Stimulated activated CD4-positive, alpha-beta T cell treated with anti-CD3 and anti-CD28 coated beads, Interleukin-15, amount 100 ng/mL, for 48 hours (primary cell): ENCODE measurements at regions not wholly inside any gene's neighbourhood (a gene's known extent, or its start where the extent isn't known, plus 50 kb on each side); places are given as distances from the start of the nearest gene placed in this dataset.
"Not testable (repeated sequence)": the region's sequence is repeated elsewhere in the genome, so short reads cannot be mapped to it uniquely, and the experiment has no call there.

Source experiments
- DNase-seq, 2 donors: peaks; one replicate each; pipeline ENCODE4 v3.0.0-alpha.2; 2020; ENCODE audit warnings: low read depth in 2 of 2

DNA sequence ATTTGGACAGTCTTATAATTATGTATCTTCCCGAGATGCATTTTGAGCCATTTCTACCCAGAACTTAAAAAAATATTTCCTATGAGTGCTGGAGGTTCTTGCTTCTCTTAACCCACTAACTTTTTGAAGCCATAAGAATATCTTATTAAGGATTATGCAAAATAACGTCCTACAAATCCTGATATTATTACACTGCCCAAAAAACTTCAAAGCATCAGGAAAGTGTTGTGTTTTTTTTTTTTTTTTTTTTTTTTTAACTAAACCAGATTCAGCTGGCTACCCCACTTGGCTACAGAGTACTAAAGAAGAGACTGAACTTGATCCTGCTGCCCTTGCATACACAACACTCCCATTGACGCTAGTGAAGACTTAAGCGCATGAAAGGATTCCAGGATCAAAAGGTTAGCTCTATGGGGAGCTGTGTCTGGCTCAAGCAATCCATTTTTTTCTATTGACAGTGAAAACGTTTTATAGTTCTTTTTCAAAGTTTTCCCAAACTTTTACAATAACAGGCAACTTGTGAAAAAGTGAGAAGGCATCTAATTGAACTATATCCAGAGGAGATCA is 141.4 kb downstream of the KCNRG start:
- no peak for DNase-seq

DNA sequence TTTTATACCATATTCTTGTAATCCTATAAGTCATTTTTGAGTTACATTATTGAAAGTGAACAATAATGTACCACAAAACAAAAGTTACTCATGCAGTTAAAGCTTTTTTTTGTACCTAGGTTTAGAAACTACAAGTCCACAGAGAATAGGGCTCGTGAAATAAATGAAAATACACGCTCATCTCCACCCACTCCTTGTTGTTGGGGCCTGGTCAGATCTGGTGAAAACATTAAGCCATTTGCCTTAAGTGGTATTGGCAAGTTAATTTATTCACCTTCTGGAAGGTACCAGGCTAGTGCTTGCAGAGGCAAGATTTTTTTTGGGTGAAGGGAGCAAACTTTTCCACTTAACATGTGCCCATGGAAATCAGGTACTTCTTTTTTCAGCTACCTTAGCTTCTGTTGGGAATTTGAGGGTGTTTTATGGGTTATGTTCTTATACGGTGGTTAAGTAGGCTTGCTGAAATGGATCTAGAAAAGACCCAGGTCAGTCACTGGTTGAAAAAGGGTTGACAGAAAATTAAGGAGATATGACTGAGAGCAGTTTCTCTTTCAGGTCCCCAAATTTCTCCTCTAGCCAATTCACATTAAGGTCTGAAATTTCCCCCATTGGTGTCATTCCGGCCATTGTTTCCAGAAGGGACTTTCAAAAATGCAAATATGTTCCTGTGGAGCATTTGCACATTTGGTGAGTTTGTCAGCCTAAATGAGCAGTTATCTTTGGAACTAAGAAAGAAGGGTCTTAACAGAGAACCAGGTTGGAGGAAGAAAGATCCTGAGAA is 143.3 kb downstream of the KCNRG start:
- DNase-seq = no peak

DNA sequence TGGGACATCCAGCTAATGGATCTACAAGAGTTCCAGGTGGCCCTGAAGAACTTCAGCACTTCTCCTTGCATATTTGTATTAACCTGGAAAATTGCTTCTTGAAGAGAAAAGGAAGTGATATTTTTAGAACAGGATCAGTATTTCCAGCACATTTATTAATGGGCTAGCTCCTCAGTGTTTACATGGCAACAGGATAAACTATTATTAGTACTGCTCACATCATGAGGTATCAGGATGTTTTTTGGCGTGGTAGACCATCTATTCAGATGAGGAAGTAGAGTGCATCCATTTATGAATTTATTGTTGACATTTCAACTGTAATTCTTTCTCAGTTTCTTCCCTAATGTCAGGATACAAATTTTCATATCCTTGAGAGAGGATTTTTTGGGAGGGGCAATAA is 144.4 kb downstream of the KCNRG start:
- DNase-seq = no peak

DNA sequence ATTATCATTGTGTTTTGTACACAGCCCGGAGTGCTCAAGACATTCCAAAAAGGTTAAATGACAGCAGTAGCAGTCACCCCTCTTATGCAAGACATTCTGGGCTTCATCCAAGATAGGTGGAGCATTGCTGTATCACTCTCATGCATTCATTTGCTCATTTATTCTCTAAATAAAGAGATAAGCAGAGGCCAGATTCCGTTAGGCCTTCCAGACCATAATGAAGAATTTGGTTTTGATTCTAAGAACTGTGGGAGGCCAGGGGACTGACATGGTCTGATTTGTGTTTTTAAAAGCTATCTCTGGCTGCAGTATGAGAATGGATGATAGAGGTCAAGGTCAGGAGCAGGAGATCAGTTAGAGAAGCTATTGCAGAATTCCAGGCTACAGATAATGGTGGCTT is 145.8 kb downstream of the KCNRG start:
- no peak for DNase-seq

DNA sequence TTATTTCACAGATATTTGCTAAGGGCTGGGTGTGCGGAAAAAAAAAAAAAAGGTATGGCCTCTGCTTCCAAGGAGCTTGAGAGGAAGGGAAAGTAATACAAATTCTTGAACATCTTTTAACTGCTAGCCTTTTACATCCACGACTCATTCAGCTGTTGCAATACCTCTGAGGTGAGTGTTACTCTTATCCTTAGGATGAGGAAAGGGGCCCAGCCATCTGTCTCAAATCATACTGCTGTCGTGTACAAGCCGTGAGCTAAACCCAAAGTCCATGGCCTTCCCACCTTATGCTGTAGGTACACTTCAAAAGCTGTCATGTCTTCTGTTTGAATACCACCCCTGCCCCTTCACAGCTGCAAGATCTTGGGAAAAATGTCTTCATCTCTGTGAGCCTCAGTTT is 146.8 kb downstream of the KCNRG start:
- DNase-seq = no peak

DNA sequence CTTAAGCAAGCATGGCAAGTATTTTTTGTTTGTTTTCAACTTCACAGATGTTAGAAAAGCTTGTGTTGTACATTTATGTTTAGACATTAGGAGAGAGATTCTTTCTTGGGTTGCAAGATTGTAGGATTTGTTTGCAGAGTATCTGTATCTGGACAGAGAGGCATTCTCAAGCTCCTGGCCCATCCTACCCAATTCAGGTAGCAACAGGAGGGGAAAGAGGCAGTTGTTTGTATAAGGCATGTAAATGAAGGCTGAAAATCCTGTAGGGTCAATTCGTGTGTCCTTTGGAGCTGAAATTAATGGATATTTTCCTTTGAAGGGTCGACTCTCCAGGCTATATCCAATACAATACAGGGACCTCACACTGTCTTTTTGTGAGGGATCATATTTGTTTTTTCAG is 147.3 kb downstream of the KCNRG start:
- no peak for DNase-seq

DNA sequence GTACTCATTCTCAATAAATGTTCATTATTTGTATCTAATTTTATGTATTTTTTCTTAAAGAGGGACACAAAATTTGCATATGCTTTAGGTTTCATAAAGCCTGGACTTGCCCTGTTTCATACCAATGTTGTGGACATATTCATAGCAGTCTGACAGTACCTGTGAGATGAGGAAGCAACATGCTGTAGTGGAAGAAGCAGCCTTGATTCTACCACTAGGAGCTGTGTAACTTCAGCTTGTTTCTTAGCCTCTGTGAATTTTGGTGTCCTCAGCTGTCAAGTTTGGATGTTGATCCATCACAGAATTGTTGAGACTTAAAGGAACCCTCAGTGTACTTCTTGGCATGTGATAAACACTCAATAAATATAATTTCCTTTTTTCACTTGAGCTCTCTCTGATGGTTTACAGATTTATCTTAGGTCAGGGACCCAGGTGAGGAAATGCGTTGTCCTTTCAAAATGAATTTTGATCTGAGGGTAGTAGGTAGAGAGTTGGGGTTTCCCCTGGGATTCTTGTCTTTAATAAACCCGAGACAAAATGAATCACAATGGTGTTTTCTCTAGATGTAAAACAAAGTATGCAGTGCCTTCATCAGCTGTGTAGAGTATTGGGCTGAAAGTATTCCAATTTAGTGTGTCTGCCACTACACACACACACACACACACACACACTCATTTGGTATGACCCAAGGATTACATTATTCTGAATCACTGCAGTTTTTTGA is 152.1 kb downstream of the KCNRG start:
- DNase-seq = no peak

DNA sequence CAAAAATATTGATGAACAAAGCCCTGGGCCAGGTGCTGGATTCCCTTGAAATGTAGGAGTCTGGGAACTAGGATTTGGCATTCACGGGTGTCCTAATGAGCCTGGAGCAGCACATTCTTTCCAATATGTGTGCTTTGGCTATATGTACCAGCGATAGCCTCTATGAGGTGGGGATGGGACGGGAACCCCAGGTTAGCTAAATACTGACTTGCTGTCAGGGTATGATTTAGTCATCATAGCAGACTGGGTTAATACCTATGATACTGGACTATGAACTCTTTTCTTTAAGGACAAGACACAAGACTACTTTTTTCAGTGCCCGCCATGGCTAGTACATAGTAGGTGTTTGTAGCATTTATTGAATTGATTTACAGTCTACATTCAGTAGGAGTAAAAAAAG is 152.7 kb downstream of the KCNRG start:
- no peak for DNase-seq

DNA sequence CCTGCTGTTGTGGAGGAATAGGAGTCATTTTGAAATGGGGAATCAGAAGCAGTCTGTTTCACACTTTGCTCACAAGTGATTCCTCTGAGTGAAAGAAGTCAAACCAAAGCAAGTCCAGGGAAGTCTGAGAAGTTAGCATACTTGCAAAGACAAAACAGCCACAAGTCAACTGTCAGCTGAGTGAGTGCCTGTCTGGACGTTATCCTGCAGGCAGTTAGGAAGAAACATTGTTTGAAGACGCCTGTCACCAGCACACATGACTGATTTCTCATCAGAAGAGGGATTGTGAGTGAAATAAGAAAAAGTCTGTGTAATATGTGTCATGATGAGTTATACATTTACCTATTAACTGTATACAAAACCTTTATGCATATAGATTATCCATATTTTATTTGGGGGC is 153.5 kb downstream of the KCNRG start:
- no peak for DNase-seq

DNA sequence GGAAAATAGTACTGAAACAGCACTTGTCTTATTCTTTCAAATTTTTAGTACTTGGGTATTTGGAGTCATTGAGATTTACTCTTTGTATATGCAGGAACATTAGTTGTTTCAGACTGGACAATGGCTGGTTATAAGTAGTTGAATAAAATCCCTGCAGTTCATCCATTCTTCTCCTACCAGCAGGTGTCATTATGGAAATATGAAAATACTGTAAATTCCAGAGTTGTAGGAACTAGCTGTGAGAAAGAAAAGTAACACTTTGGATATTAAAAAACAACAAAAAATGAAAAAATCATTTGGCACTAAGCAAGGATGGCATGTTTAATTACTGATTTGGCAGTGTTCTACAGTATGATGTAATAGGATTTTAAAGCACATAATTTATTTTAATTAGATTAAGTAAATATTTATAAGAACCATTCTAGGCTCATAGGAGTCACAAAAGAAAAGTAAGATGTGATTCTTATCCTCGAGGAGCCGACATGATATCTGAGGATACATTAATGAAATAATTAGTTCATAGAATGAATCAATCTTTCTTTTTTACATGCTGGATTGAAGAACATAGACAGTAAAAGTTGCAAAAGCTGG is 155.3 kb downstream of the KCNRG start:
- no peak for DNase-seq

DNA sequence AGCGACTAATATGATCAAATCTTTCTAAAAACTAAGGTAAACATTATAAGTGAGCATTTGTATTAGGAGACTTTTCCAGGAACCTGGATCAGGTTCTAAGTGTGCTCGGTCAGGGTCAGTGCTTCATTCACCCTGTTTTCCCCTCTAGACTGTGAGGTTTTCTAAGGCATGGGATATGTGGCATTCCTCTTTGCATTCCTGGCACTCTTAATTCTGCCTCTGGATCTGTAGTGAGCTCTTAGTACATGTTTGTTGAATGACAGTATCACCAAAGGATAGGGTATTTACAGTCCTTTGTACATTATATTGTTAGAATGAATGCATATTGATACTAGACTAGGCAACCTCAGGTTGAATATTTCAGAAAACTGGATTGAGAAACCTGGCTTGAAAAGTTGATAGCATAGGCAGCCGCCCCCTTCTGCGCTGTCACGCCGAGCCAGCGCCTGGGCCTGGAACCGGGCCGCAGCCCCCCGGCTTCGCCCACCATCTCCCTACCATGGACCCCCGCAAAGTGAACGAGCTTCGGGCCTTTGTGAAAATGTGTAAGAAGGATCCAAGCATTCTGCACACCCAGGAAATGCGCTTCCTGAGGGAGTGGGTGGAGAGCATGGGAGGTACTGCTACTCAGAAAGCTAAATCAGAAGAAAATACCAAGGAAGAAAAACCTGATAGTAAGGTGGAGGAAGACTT is 156.5 kb downstream of the KCNRG start:
- no peak for DNase-seq

DNA sequence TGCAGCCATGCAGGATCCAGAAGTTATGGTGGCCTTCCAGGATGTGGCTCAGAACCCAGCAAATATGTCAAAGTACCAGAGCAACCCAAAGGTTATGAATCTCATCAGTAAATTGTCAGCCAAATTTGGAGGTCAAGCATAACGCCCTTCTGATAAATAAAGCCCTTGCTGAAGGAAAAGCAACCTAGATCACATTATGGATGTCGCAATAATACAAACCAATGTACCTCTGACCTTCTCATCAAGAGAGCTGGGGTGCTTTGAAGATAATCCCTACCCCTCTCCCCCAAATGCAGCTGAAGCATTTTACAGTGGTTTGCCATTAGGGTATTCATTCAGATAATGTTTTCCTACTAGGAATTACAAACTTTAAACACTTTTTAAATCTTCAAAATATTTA is 157.8 kb downstream of the KCNRG start:
- not testable (repeated sequence) for DNase-seq

DNA sequence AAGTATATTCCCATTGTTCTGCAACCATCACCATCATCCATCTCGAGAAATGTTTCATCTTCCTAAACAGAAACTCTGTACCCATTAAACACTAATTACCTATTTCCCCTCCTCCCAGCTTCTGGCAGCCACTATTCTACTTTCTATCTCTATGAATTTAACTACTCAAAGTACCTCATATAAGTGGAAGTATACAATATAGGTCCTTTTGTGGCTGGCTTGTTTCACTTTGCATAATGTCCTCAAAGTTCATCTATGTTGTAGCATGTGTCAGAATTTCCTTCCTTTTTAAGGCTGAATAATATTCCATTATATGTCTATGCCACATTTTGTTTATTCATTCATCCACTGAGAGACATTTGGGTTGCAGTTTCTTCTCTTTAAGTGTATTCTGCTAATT is 159.4 kb downstream of the KCNRG start:
- no peak for DNase-seq

DNA sequence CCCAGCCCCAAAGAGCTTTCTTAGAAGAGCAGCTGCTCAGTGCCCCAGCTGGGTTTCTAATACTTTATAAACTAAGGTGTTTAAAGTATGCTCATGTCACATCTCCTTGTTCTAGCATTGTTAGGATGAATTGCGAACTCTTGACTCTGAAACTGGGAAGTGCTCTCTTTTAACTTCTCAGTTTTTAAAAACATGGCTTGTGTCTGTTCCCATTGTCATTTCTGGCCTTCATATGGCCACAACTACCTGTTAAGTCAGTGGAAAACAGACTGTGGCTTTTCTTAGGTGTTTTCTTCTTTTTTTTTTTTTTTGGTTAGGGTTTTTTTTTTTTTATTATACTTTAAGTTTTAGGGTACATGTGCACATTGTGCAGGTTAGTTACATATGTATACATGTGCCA is 164.7 kb downstream of the KCNRG start:
- DNase-seq = no peak

DNA sequence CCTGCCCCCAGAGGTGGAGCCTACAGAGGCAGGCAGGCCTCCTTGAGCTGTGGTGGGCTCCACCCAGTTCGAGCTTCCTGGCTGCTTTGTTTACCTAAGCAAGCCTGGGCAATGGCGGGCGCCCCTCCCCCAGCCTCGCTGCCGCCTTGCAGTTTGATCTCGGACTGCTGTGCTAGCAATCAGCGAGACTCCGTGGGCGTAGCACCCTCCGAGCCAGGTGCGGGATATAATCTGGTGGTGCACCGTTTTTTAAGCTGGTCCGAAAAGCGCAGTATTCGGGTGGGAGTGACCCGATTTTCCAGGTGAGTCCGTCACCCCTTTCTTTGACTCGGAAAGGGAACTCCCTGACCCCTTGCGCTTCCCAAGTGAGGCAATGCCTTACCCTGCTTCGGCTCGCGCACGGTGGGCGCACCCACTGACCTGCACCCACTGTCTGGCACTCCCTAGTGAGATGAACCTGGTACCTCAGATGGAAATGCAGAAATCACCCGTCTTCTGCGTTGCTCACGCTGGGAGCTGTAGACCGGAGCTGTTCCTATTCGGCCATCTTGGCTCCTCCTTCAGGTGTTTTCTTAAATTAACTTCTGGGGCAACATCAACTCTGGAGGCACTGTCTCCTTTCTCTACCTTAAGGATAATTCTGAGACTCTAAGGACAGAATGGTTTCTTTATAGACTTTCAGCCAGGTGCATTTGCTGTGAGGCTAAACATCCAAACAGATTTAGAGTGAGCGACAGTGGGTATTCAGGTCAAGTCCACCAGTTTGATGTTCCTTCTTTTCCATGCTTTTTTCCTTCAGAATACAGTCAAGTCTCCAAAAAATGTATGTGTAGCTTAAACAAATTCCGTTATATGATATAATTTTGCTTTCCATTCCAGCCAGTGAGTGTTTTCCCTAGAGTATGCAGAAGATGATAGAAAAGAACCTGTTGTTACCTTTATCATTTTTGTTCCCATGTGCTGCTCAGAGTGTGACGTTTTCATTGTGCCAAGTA is 170.8 kb downstream of the KCNRG start:
- DNase-seq = not testable (repeated sequence)

DNA sequence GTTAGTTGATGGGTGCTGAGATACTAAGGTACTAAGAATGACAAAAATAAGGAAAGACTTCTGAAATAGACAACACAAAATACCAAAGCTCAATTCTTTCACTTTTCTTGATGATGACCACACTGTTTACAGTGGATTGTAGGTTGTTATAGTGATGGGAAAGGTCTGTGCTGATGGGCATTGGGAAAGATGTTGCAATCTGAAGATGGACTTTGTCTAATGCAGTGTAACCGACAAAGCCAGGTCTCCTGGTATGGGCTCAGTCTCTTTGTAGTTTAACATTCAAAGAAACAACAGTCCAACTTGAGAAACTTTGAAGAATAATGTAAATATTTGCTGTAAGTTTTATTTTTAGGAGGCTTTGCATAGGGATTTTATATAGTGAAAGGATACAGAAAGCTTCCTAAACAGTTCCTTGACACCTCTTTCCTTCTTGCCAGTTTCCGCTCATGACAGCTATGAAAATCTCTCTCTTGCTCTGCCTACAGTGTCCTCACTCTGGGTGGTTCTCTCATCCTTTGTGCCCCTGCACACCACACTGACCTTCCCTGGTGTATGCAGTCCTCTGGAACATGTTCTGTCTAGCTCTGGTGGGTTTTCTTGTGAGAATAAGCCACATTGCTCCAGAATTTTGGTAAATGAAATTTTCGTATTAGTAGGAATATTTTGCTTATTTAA is 172.2 kb downstream of the KCNRG start:
- DNase-seq = no peak

DNA sequence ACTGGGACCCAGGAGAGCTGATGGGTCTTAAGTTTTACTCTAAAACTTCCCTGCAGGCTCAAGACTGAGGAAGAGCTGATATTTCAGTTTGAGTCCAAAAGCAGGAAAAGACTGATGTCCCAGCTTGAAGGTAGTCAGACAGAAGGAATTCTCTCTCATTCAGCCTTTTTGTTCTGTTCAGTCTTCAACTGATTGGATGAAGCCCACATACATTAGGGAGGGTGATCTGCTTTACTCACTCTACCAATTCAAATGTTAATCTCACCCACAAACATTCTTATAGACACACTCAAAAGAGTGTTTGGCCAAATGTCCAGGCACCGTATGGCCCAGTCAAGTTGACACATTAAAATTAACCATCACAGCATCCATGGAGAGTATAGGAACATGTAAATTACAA is 173.5 kb downstream of the KCNRG start:
- DNase-seq = no peak

DNA sequence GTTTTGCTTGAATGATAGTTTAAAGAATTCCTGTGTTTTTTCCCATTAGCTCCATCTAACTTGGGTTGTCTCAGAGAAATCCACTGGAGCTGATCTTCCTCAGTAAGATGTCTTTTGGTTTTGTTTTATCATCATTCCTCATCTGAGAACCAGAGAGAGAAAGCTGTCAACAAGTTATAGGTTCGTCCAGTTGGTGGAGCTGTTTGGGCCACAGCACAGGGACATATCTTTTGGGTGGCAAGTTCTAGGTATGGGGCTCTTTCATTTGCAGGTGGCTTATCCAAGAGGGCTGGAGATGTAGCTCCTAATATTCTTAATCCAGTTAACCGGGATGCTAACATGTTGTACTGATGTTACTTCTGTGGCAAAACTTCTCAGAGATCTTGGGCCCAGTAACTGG is 174.2 kb downstream of the KCNRG start:
- no peak for DNase-seq

DNA sequence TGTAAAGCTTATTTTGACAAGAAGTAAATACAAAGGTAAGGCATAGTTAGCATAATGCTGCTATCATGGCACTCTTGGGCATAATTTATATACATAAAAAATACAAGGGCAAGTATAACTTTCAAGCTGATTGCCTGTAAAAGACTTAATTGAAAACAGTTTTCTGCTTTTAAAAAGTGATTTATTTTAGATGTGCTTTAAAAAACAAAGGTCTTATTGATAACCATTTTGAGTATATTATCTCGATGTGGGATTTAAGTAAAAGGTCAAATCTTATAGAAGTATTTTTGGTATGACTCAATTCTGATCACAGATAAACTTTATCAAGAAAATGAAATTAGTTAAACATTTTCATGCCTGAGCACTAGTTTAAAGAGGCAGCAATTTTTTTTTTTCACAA is 175.8 kb downstream of the KCNRG start:
- DNase-seq = no peak

DNA sequence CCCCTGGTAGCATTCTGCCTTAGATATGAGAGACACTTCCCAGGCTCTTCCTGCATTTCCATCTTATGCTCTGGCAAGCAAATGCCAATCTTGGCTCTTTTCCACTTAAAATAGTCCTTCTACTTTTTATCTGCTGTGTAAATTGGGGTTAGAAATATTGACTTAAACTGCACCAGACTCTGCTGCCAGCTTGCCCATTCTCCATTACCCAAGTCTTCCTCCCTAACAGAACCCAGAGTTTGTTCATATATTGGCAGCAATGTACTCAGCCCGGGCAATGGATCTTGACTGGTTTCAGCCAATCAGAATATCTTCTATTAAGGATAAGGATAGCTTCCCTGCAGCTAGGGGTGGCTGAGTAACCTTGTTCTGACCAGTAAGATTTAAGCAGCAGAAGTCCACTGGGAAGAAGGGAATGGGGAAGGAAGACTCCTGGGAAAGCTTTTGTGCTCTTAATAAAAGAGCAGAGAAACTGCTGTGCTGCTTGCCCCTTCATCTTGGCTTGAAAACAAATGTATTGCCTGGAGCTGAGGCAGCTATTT is 177.1 kb downstream of the KCNRG start:
- no peak for DNase-seq
